PFSK-1 (cell line): ENCODE measurements at regions not wholly inside any gene's neighbourhood (a gene's known extent, or its start where the extent isn't known, plus 50 kb on each side); places are given as distances from the start of the nearest gene placed in this dataset.

Experiments used
- FOXP2 ChIP-seq: optimal IDR thresholded peaks from 2 replicates; pipeline ENCODE3; 2011; ENCODE audit warnings: borderline replicate concordance, control low read depth, inconsistent platforms; ENCODE audit not compliant: insufficient read depth; ENCODE audit errors: extremely low read length, extremely low read depth
- POLR2AphosphoS5 ChIP-seq: IDR thresholded peaks from 2 replicates; pipeline ENCODE4 v1.6.1; 2012; ENCODE audit warnings: low read depth, mild to moderate bottlenecking, control low read depth, low read length, moderate library complexity
- SIN3A ChIP-seq: IDR thresholded peaks from 2 replicates; pipeline ENCODE4 v1.6.1; 2012; ENCODE audit warnings: mild to moderate bottlenecking, low read length, moderate library complexity, borderline replicate concordance; ENCODE audit not compliant: insufficient read depth
- TAF1 ChIP-seq: IDR thresholded peaks from 2 replicates; pipeline ENCODE4 v1.6.1; 2012; ENCODE audit warnings: low read length, control low read depth, borderline replicate concordance; ENCODE audit not compliant: insufficient read depth
- TF ChIP-seq, protein P1 (sequence below), 2 experiments: IDR thresholded peaks; 2 replicates each; pipeline versions ENCODE4 v1.6.1 to v1.8.0; 2011 to 2012; ENCODE audit warnings: low read depth in 2 of 2, low read length in 2 of 2, control low read depth in 1 of 2, inconsistent platforms in 1 of 2, mild to moderate bottlenecking in 1 of 2, moderate library complexity in 1 of 2; ENCODE audit not compliant: insufficient read depth in 1 of 2

DNA sequence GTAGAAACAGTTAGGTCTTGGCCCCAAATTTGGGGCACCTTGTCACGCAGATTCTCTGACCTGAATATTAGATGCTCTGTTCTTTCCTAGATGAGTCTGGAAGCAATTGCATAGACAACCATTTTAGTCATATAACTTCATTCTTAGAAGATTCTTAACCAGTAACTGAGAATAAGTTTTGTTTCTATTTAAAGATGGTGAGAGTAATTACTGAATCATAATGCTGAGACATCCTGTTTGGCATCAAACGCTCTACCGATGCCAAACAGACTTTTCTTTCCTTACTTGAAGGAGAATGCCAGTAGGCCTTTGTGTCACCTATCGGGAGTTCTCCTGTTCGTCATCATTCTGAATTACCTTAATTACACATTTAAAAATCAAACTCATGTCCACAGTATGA, 131.6 kb upstream of the ID4 start:
- TF ChIP-seq, protein P1, sequence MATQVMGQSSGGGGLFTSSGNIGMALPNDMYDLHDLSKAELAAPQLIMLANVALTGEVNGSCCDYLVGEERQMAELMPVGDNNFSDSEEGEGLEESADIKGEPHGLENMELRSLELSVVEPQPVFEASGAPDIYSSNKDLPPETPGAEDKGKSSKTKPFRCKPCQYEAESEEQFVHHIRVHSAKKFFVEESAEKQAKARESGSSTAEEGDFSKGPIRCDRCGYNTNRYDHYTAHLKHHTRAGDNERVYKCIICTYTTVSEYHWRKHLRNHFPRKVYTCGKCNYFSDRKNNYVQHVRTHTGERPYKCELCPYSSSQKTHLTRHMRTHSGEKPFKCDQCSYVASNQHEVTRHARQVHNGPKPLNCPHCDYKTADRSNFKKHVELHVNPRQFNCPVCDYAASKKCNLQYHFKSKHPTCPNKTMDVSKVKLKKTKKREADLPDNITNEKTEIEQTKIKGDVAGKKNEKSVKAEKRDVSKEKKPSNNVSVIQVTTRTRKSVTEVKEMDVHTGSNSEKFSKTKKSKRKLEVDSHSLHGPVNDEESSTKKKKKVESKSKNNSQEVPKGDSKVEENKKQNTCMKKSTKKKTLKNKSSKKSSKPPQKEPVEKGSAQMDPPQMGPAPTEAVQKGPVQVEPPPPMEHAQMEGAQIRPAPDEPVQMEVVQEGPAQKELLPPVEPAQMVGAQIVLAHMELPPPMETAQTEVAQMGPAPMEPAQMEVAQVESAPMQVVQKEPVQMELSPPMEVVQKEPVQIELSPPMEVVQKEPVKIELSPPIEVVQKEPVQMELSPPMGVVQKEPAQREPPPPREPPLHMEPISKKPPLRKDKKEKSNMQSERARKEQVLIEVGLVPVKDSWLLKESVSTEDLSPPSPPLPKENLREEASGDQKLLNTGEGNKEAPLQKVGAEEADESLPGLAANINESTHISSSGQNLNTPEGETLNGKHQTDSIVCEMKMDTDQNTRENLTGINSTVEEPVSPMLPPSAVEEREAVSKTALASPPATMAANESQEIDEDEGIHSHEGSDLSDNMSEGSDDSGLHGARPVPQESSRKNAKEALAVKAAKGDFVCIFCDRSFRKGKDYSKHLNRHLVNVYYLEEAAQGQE (IDR thresholded peaks at IDR 0.05; ENCODE audit: insufficient read depth in 1 of 2, low read depth in 2 of 2, low read length in 2 of 2) = no peak
- no peak for TF ChIP-seq TAF1
- TF ChIP-seq POLR2AphosphoS5 = no peak
- TF ChIP-seq SIN3A = no peak
- no peak for TF ChIP-seq FOXP2
